Activated naive CD4-positive, alpha-beta T cell treated with anti-CD3 and anti-CD28 coated beads, Interleukin-2, amount 10 ng/mL, durations not matched to agents 7 days and 5 days (primary cell): ENCODE measurements at regions not wholly inside any gene's neighbourhood (a gene's known extent, or its start where the extent isn't known, plus 50 kb on each side); places are given as distances from the start of the nearest gene placed in this dataset.

Experiments
- CTCF ChIA-PET: fragments of 350-600 bp; sonication (Branson Sonifier 250); formaldehyde crosslinking; loops from one replicate; lab custom pipeline; 2021; ENCODE audit warnings: antibody characterized with exemption; lab: Charles Lee
- DNase-seq: peaks from one replicate; pipeline ENCODE4 v3.0.0-alpha.2; 2020
- H3K27ac Mint-ChIP-seq: one replicate; pipeline ENCODE4 v1.8.0; 2021; ENCODE audit warnings: mild to moderate bottlenecking, moderate library complexity, mixed read lengths
- H3K27me3 Mint-ChIP-seq: one replicate; pipeline ENCODE4 v1.8.0; 2021; ENCODE audit warnings: mild to moderate bottlenecking, mixed read lengths
- H3K36me3 Mint-ChIP-seq: one replicate; pipeline ENCODE4 v1.8.0; 2021; ENCODE audit warnings: mixed read lengths
- H3K4me1 Mint-ChIP-seq: one replicate; pipeline ENCODE4 v1.8.0; 2021; ENCODE audit warnings: mixed read lengths
- H3K4me3 Mint-ChIP-seq: one replicate; pipeline ENCODE4 v1.8.0; 2021; ENCODE audit warnings: mild to moderate bottlenecking, moderate library complexity, mixed read lengths
- H3K9me3 Mint-ChIP-seq: one replicate; pipeline ENCODE4 v1.8.0; 2021; ENCODE audit warnings: mixed read lengths

- no peak overlapping the region for H3K27ac Mint-ChIP-seq
- H3K4me3 Mint-ChIP-seq: no peak overlapping the region
- no peaks in the 10 kb centered on the region for H3K4me1 Mint-ChIP-seq
- no peaks in the 10 kb centered on the region for H3K36me3 Mint-ChIP-seq
- CTCF ChIA-PET: no interaction called here
- no peak for DNase-seq
- peaks cover 3% of the 10 kb centered on the region for H3K27me3 Mint-ChIP-seq
- H3K9me3 Mint-ChIP-seq: no peaks in the 10 kb centered on the region
Measured at GRCh38 chr5:35374584-35374983, 144.3 kb upstream of the PRLR start.

GRCh38 chr5:35373249-35373648, 143.0 kb upstream of the PRLR start:
- Mint-ChIP-seq H3K4me3 (no peak overlapping the region), H3K9me3 (no peaks in the 10 kb centered on the region), H3K27ac (no peak overlapping the region), H3K4me1 (no peaks in the 10 kb centered on the region), H3K36me3 (no peaks in the 10 kb centered on the region), H3K27me3 (peaks cover 3% of the 10 kb centered on the region)
- CTCF ChIA-PET: interaction anchor here (1.2 kb wide), 1 partner anchor 553 kb away, joined by 3 read pairs; no protein-coding TSS in a partner anchor
- no peak for DNase-seq

GRCh38 chr5:35372482-35372881, 142.2 kb upstream of the PRLR start:
- Mint-ChIP-seq H3K36me3 (no peaks in the 10 kb centered on the region), H3K4me3 (no peak overlapping the region), H3K4me1 (no peaks in the 10 kb centered on the region), H3K9me3 (no peaks in the 10 kb centered on the region), H3K27ac (no peak overlapping the region), H3K27me3 (peaks cover 3% of the 10 kb centered on the region)
- no peak for DNase-seq
- CTCF ChIA-PET: interaction anchor here (0.7 to 1.2 kb wide), 2 partner anchors 40 to 554 kb away, joined by 3 to 4 read pairs; no protein-coding TSS in a partner anchor

GRCh38 chr5:35371951-35372426, 141.7 kb upstream of the PRLR start:
- DNase-seq: no peak
- H3K4me3 Mint-ChIP-seq: no peak overlapping the region
- CTCF ChIA-PET: interaction anchor here (0.7 to 1.2 kb wide), 2 partner anchors 41 to 554 kb away, joined by 3 to 4 read pairs; no protein-coding TSS in a partner anchor
- peaks cover 3% of the 10 kb centered on the region for H3K27me3 Mint-ChIP-seq
- no peaks in the 10 kb centered on the region for H3K9me3 Mint-ChIP-seq
- no peak overlapping the region for H3K27ac Mint-ChIP-seq
- H3K36me3 Mint-ChIP-seq: no peaks in the 10 kb centered on the region
- H3K4me1 Mint-ChIP-seq: no peaks in the 10 kb centered on the region

- no peaks in the 10 kb centered on the region for H3K4me1 Mint-ChIP-seq
- no peak overlapping the region for H3K4me3 Mint-ChIP-seq
- H3K9me3 Mint-ChIP-seq: no peaks in the 10 kb centered on the region
- peaks cover 3% of the 10 kb centered on the region for H3K27me3 Mint-ChIP-seq
- CTCF ChIA-PET: interaction anchor here (0.6 kb wide), 1 partner anchor 709 kb away, joined by 3 read pairs; no protein-coding TSS in a partner anchor
- no peaks in the 10 kb centered on the region for H3K36me3 Mint-ChIP-seq
- no peak for DNase-seq
- no peak overlapping the region for H3K27ac Mint-ChIP-seq
Measured at GRCh38 chr5:35370871-35371270, 140.6 kb upstream of the PRLR start.

GRCh38 chr5:35369965-35370790, 139.9 kb upstream of the PRLR start:
- H3K27me3 Mint-ChIP-seq: peaks cover 3% of the 10 kb centered on the region
- CTCF ChIA-PET: no interaction called here
- H3K4me1 Mint-ChIP-seq: no peaks in the 10 kb centered on the region
- H3K27ac Mint-ChIP-seq: no peak overlapping the region
- H3K4me3 Mint-ChIP-seq: no peak overlapping the region
- no peaks in the 10 kb centered on the region for H3K9me3 Mint-ChIP-seq
- no peak for DNase-seq
- no peaks in the 10 kb centered on the region for H3K36me3 Mint-ChIP-seq

- Mint-ChIP-seq H3K27me3 (no peaks in the 10 kb centered on the region), H3K36me3 (no peaks in the 10 kb centered on the region), H3K4me1 (no peaks in the 10 kb centered on the region), H3K4me3 (no peak overlapping the region), H3K9me3 (no peaks in the 10 kb centered on the region), H3K27ac (no peak overlapping the region)
- DNase-seq: no peak
- CTCF ChIA-PET: no interaction called here
Measured at GRCh38 chr5:35367526-35367925, 137.2 kb upstream of the PRLR start.

GRCh38 chr5:35365758-35366157, 135.5 kb upstream of the PRLR start:
- DNase-seq: no peak
- CTCF ChIA-PET: no interaction called here
- no peaks in the 10 kb centered on the region for H3K36me3 Mint-ChIP-seq
- H3K27me3 Mint-ChIP-seq: no peaks in the 10 kb centered on the region
- H3K27ac Mint-ChIP-seq: no peak overlapping the region
- H3K4me3 Mint-ChIP-seq: no peak overlapping the region
- no peaks in the 10 kb centered on the region for H3K4me1 Mint-ChIP-seq
- no peaks in the 10 kb centered on the region for H3K9me3 Mint-ChIP-seq

- CTCF ChIA-PET: no interaction called here
- DNase-seq: no peak
- H3K9me3 Mint-ChIP-seq: no peaks in the 10 kb centered on the region
- H3K4me3 Mint-ChIP-seq: no peak overlapping the region
- no peaks in the 10 kb centered on the region for H3K4me1 Mint-ChIP-seq
- H3K36me3 Mint-ChIP-seq: no peaks in the 10 kb centered on the region
- H3K27me3 Mint-ChIP-seq: no peaks in the 10 kb centered on the region
- H3K27ac Mint-ChIP-seq: no peak overlapping the region
Measured at GRCh38 chr5:35364350-35364749, 134.1 kb upstream of the PRLR start.

GRCh38 chr5:35363387-35363965, 133.2 kb upstream of the PRLR start:
- H3K4me3 Mint-ChIP-seq: no peak overlapping the region
- CTCF ChIA-PET: no interaction called here
- no peaks in the 10 kb centered on the region for H3K36me3 Mint-ChIP-seq
- no peak overlapping the region for H3K27ac Mint-ChIP-seq
- no peaks in the 10 kb centered on the region for H3K4me1 Mint-ChIP-seq
- no peak for DNase-seq
- no peaks in the 10 kb centered on the region for H3K27me3 Mint-ChIP-seq
- no peaks in the 10 kb centered on the region for H3K9me3 Mint-ChIP-seq

- no peaks in the 10 kb centered on the region for H3K9me3 Mint-ChIP-seq
- CTCF ChIA-PET: no interaction called here
- no peaks in the 10 kb centered on the region for H3K27me3 Mint-ChIP-seq
- H3K4me1 Mint-ChIP-seq: no peaks in the 10 kb centered on the region
- DNase-seq: no peak
- no peak overlapping the region for H3K4me3 Mint-ChIP-seq
- H3K27ac Mint-ChIP-seq: no peak overlapping the region
- H3K36me3 Mint-ChIP-seq: no peaks in the 10 kb centered on the region
Measured at GRCh38 chr5:35362772-35363171, 132.5 kb upstream of the PRLR start.

GRCh38 chr5:35360671-35361070, 130.4 kb upstream of the PRLR start:
- CTCF ChIA-PET: no interaction called here
- H3K27me3 Mint-ChIP-seq: no peaks in the 10 kb centered on the region
- H3K9me3 Mint-ChIP-seq: no peaks in the 10 kb centered on the region
- no peaks in the 10 kb centered on the region for H3K4me1 Mint-ChIP-seq
- no peak overlapping the region for H3K4me3 Mint-ChIP-seq
- no peaks in the 10 kb centered on the region for H3K36me3 Mint-ChIP-seq
- H3K27ac Mint-ChIP-seq: no peak overlapping the region
- DNase-seq: no peak

GRCh38 chr5:35359859-35360258, 129.6 kb upstream of the PRLR start:
- Mint-ChIP-seq H3K36me3 (no peaks in the 10 kb centered on the region), H3K27ac (no peak overlapping the region), H3K4me1 (no peaks in the 10 kb centered on the region), H3K4me3 (no peak overlapping the region), H3K9me3 (no peaks in the 10 kb centered on the region), H3K27me3 (no peaks in the 10 kb centered on the region)
- no peak for DNase-seq
- CTCF ChIA-PET: no interaction called here

- Mint-ChIP-seq H3K4me1 (no peaks in the 10 kb centered on the region), H3K27me3 (no peaks in the 10 kb centered on the region), H3K9me3 (peaks cover 2% of the 10 kb centered on the region), H3K27ac (no peak overlapping the region), H3K36me3 (no peaks in the 10 kb centered on the region), H3K4me3 (no peak overlapping the region)
- no peak for DNase-seq
- CTCF ChIA-PET: no interaction called here
Measured at GRCh38 chr5:35357973-35358372, 127.7 kb upstream of the PRLR start.

GRCh38 chr5:35356725-35357124, 126.4 kb upstream of the PRLR start:
- H3K4me3 Mint-ChIP-seq: no peak overlapping the region
- H3K4me1 Mint-ChIP-seq: no peaks in the 10 kb centered on the region
- no peak for DNase-seq
- H3K9me3 Mint-ChIP-seq: peaks cover 10% of the 10 kb centered on the region
- H3K36me3 Mint-ChIP-seq: no peaks in the 10 kb centered on the region
- H3K27me3 Mint-ChIP-seq: no peaks in the 10 kb centered on the region
- CTCF ChIA-PET: no interaction called here
- H3K27ac Mint-ChIP-seq: no peak overlapping the region
